Right atrium auricular region (tissue), 2 donors: ENCODE measurements at regions not wholly inside any gene's neighbourhood (a gene's known extent, or its start where the extent isn't known, plus 50 kb on each side); places are given as distances from the start of the nearest gene placed in this dataset.

Experiments
- DNase-seq: peaks from one replicate; pipeline ENCODE4 v3.0.0-alpha.2; 2019; ENCODE audit warnings: low spot score
- H3K27ac ChIP-seq, 2 donors: fragments of 200-600 bp; sonication (generic); 1 replicate in 1 of 2; 2 replicates in 1 of 2; pipeline ENCODE4 v1.5.1; 2016 to 2019
- H3K27me3 ChIP-seq, 2 donors: fragments of 200-600 bp; sonication (generic); one replicate each; pipeline versions ENCODE4 v1.5.1 to v1.6.0; 2017 to 2019
- H3K36me3 ChIP-seq: fragments of 200-600 bp; sonication (generic); one replicate; pipeline ENCODE4 v1.5.1; 2016
- H3K4me1 ChIP-seq, 2 donors: fragments of 200-600 bp; sonication (generic); one replicate each; pipeline versions ENCODE4 v1.5.1 to v1.6.0; 2017 to 2019
- H3K4me3 ChIP-seq, 2 donors: fragments of 200-600 bp; sonication (generic); 1 replicate in 1 of 2; 2 replicates in 1 of 2; pipeline ENCODE4 v1.5.1; 2017 to 2019; ENCODE audit warnings: mild to moderate bottlenecking in 1 of 2, moderate library complexity in 1 of 2
- H3K9me3 ChIP-seq, 2 donors: fragments of 200-600 bp; sonication (generic); one replicate each; pipeline ENCODE4 v1.5.1; 2019
- CTCF ChIP-seq, 2 donors: fragments of 200-600 bp; sonication (generic); IDR thresholded peaks; one replicate each; pipeline ENCODE4 v1.5.1; 2019; ENCODE audit warnings: antibody characterized with exemption in 2 of 2

GRCh38 chr15:81789403-81789802 is 256.4 kb downstream of the MEX3B start:
- Histone ChIP-seq H3K27ac (no peak overlapping the region), H3K9me3 (no peaks in the 10 kb centered on the region), H3K4me3 (no peak overlapping the region), H3K27me3 (no peaks in the 10 kb centered on the region), H3K36me3 (no peaks in the 10 kb centered on the region), H3K4me1 (no peaks in the 10 kb centered on the region)
- DNase-seq = no peak
- TF ChIP-seq CTCF (IDR thresholded peaks at IDR 0.05) = no peak

GRCh38 chr15:81786776-81787175 is 259.0 kb downstream of the MEX3B start:
- DNase-seq = no peak
- TF ChIP-seq CTCF (IDR thresholded peaks at IDR 0.05) = no peak
- H3K36me3 ChIP-seq = no peaks in the 10 kb centered on the region
- H3K27me3 ChIP-seq = no peaks in the 10 kb centered on the region
- no peak overlapping the region for H3K27ac ChIP-seq
- no peaks in the 10 kb centered on the region for H3K4me1 ChIP-seq
- H3K4me3 ChIP-seq = no peak overlapping the region
- H3K9me3 ChIP-seq = no peaks in the 10 kb centered on the region

- H3K27me3 ChIP-seq = no peaks in the 10 kb centered on the region
- no peaks in the 10 kb centered on the region for H3K9me3 ChIP-seq
- H3K4me3 ChIP-seq = no peak overlapping the region
- no peaks in the 10 kb centered on the region for H3K4me1 ChIP-seq
- no peak overlapping the region for H3K27ac ChIP-seq
- H3K36me3 ChIP-seq = no peaks in the 10 kb centered on the region
- DNase-seq = no peak
- TF ChIP-seq CTCF (IDR thresholded peaks at IDR 0.05) = no peak
Observed at GRCh38 chr15:81785679-81786078, 260.1 kb downstream of the MEX3B start.

- Histone ChIP-seq H3K4me3 (no peak overlapping the region), H3K36me3 (no peaks in the 10 kb centered on the region), H3K27me3 (no peaks in the 10 kb centered on the region), H3K27ac (no peak overlapping the region), H3K4me1 (no peaks in the 10 kb centered on the region), H3K9me3 (no peaks in the 10 kb centered on the region)
- DNase-seq = no peak
- TF ChIP-seq CTCF (IDR thresholded peaks at IDR 0.05) = no peak
Observed at GRCh38 chr15:81785181-81785580, 260.6 kb downstream of the MEX3B start.

GRCh38 chr15:81784751-81785150 is 261.1 kb downstream of the MEX3B start:
- Histone ChIP-seq H3K27me3 (no peaks in the 10 kb centered on the region), H3K27ac (no peak overlapping the region), H3K9me3 (no peaks in the 10 kb centered on the region), H3K4me3 (no peak overlapping the region), H3K4me1 (no peaks in the 10 kb centered on the region), H3K36me3 (no peaks in the 10 kb centered on the region)
- no peak for TF ChIP-seq CTCF (IDR thresholded peaks at IDR 0.05)
- no peak for DNase-seq

- no peak overlapping the region for H3K27ac ChIP-seq
- H3K4me3 ChIP-seq = no peak overlapping the region
- H3K9me3 ChIP-seq = no peaks in the 10 kb centered on the region
- no peak for DNase-seq
- no peaks in the 10 kb centered on the region for H3K36me3 ChIP-seq
- H3K27me3 ChIP-seq = no peaks in the 10 kb centered on the region
- TF ChIP-seq CTCF (IDR thresholded peaks at IDR 0.05) = no peak
- no peaks in the 10 kb centered on the region for H3K4me1 ChIP-seq
Observed at GRCh38 chr15:81783586-81783985, 262.2 kb downstream of the MEX3B start.
